ENCODE measurements at regions not wholly inside any gene's neighbourhood (a gene's known extent, or its start where the extent isn't known, plus 50 kb on each side); places are given as distances from the start of the nearest gene placed in this dataset.

DNA sequence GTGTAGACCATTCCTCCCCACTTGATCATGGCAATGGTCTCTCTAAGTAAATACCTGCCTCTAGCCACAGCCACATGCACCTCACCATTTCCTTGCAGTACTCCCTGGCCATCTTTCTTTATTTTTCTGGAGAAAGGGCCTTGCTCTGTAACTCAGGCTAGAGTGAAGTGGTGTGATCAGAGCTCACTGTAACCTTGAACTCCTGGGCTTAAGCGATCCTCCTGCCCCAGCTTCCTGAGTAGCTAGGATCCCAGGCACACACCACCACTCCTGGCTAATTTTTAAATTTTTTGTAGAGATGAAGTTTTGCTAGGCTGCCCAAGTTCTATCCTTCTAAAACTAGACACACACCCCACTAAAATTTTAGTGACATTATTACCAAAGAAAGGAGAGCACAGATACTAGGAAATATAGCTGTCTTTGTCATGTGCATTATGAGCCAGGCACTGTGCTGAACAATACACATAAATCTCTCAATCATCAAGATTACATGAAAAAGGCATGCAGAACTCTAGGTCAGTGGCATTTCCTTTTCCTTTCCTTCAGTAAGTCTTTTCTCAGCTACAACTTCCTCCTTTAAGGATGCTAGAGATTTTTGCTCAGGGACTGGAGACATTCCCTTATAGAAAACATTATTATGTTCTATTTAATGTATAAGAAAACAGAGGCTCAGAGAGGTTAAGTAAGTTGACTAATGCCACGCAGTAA lies 95.0 kb upstream of the SERBP1 start:
- TF ChIP-seq ZNF274 (IDR thresholded peaks at IDR 0.05; ENCODE audit: low read length) = no peak
- no peak for TF ChIP-seq ZNF274 (tag by site-specific recombination; IDR thresholded peaks at IDR 0.05; ENCODE audit: borderline replicate concordance)
- TF ChIP-seq ZNF580 (tag by site-specific recombination; IDR thresholded peaks at IDR 0.05) = no peak
- no peak for TF ChIP-seq CTCF (tag by site-specific recombination; IDR thresholded peaks at IDR 0.05)
- TF ChIP-seq, protein P1, sequence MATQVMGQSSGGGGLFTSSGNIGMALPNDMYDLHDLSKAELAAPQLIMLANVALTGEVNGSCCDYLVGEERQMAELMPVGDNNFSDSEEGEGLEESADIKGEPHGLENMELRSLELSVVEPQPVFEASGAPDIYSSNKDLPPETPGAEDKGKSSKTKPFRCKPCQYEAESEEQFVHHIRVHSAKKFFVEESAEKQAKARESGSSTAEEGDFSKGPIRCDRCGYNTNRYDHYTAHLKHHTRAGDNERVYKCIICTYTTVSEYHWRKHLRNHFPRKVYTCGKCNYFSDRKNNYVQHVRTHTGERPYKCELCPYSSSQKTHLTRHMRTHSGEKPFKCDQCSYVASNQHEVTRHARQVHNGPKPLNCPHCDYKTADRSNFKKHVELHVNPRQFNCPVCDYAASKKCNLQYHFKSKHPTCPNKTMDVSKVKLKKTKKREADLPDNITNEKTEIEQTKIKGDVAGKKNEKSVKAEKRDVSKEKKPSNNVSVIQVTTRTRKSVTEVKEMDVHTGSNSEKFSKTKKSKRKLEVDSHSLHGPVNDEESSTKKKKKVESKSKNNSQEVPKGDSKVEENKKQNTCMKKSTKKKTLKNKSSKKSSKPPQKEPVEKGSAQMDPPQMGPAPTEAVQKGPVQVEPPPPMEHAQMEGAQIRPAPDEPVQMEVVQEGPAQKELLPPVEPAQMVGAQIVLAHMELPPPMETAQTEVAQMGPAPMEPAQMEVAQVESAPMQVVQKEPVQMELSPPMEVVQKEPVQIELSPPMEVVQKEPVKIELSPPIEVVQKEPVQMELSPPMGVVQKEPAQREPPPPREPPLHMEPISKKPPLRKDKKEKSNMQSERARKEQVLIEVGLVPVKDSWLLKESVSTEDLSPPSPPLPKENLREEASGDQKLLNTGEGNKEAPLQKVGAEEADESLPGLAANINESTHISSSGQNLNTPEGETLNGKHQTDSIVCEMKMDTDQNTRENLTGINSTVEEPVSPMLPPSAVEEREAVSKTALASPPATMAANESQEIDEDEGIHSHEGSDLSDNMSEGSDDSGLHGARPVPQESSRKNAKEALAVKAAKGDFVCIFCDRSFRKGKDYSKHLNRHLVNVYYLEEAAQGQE (tag by site-specific recombination; IDR thresholded peaks at IDR 0.05) = no peak

All from HEK293 (cell line).